GM21619 (cell line): ENCODE measurements at regions not wholly inside any gene's neighbourhood (a gene's known extent, or its start where the extent isn't known, plus 50 kb on each side); places are given as distances from the start of the nearest gene placed in this dataset.
"Not testable (repeated sequence)": the region's sequence is repeated elsewhere in the genome, so short reads cannot be mapped to it uniquely, and the experiment has no call there.

Experiments
- ATAC-seq: cut with Tn5 transposase; IDR thresholded peaks from one replicate; pipeline ENCODE4 v1.9.1; 2021; ENCODE audit not compliant: unreplicated experiment

- no peak for ATAC-seq
Measured at GRCh38 chr3:22730701-22731100, 472.4 kb upstream of the UBE2E2 start.

- ATAC-seq, result no peak
Measured at GRCh38 chr3:22731901-22732300, 471.2 kb upstream of the UBE2E2 start.

- ATAC-seq, result no peak
Measured at GRCh38 chr3:22732641-22733040, 470.5 kb upstream of the UBE2E2 start.

GRCh38 chr3:22734207-22734606 is 468.9 kb upstream of the UBE2E2 start:
- ATAC-seq, result no peak

GRCh38 chr3:22734756-22735155 is 468.4 kb upstream of the UBE2E2 start:
- ATAC-seq, result no peak

GRCh38 chr3:22735373-22735772 is 467.8 kb upstream of the UBE2E2 start:
- ATAC-seq, result no peak

GRCh38 chr3:22743386-22743785 is 459.7 kb upstream of the UBE2E2 start:
- not testable (repeated sequence) for ATAC-seq

GRCh38 chr3:22745321-22745720 is 457.8 kb upstream of the UBE2E2 start:
- no peak for ATAC-seq

- ATAC-seq, result no peak
Measured at GRCh38 chr3:22746221-22746620, 456.9 kb upstream of the UBE2E2 start.

- no peak for ATAC-seq
Measured at GRCh38 chr3:22748453-22749045, 454.6 kb upstream of the UBE2E2 start.

GRCh38 chr3:22759636-22760310 is 443.4 kb upstream of the UBE2E2 start:
- ATAC-seq, result no peak

- ATAC-seq, result no peak
Measured at GRCh38 chr3:22765679-22766078, 437.4 kb upstream of the UBE2E2 start.

GRCh38 chr3:22777834-22778233 is 425.3 kb upstream of the UBE2E2 start:
- ATAC-seq, result no peak

- ATAC-seq, result no peak
Measured at GRCh38 chr3:22779737-22780136, 423.4 kb upstream of the UBE2E2 start.

GRCh38 chr3:22792533-22792932 is 410.6 kb upstream of the UBE2E2 start:
- no peak for ATAC-seq

GRCh38 chr3:22795917-22796316 is 407.2 kb upstream of the UBE2E2 start:
- no peak for ATAC-seq

GRCh38 chr3:22798461-22798860 is 404.7 kb upstream of the UBE2E2 start:
- ATAC-seq, result no peak

- ATAC-seq, result no peak
Measured at GRCh38 chr3:22819209-22819608, 383.9 kb upstream of the UBE2E2 start.

- no peak for ATAC-seq
Measured at GRCh38 chr3:22835041-22835440, 368.1 kb upstream of the UBE2E2 start.

GRCh38 chr3:22836131-22836530 is 367.0 kb upstream of the UBE2E2 start:
- no peak for ATAC-seq

- ATAC-seq, result no peak
Measured at GRCh38 chr3:22843854-22844253, 359.3 kb upstream of the UBE2E2 start.

GRCh38 chr3:22846566-22846965 is 356.6 kb upstream of the UBE2E2 start:
- no peak for ATAC-seq

- ATAC-seq, result not testable (repeated sequence)
Measured at GRCh38 chr3:22849583-22849982, 353.5 kb upstream of the UBE2E2 start.
